ENCODE measurements at regions not wholly inside any gene's neighbourhood (a gene's known extent, or its start where the extent isn't known, plus 50 kb on each side); places are given as distances from the start of the nearest gene placed in this dataset.

DNA sequence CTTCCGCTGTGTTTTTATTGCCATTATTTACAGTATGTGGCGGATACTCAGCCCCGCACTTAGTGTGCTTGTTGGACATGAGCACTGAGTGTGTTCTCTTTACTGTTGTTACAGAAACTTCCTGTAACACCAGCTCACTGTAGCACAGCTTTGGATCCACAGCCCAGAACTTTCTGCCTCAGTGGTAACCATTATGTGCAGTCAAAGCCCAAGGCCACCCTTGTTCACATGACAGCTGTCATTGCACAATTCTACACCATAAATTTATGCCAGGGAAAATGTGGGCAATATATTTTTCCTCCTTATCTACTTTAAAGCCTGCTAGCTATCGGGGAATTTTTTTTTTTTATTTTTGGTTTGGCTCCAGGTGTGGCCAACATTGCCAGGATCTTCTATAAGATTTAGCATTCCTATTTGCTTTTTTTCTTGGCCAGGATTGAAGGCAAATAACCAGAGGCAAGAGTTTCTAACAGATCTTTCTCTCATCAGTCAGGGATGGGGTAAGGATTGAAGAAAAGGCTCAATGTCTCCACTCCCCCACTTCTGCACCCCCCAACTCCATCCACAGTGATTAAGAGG lies 176.0 kb upstream of the PELI2 start:
- no peak for DNase-seq (ENCODE audit: low read depth)

DNA sequence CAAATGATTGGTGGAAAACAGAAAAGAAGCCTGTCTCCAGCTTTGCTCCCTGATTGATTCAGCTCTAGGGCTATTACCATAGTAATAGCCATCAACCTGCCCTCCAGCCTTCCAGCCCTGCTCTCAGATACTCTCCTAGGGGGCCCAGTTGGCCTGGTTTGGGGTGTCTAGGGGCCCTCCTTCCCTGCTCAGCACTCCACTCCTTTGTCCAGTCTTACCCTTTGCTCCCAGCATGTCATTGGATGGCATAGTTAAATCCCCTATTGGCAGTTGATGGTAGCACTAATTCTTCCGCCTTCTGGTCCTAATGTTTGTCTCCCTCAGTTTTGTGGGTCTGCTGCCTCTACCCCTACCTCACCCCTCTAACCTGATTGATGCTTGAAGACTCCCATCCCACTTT lies 175.4 kb upstream of the PELI2 start:
- DNase-seq (ENCODE audit: low read depth), result no peak

DNA sequence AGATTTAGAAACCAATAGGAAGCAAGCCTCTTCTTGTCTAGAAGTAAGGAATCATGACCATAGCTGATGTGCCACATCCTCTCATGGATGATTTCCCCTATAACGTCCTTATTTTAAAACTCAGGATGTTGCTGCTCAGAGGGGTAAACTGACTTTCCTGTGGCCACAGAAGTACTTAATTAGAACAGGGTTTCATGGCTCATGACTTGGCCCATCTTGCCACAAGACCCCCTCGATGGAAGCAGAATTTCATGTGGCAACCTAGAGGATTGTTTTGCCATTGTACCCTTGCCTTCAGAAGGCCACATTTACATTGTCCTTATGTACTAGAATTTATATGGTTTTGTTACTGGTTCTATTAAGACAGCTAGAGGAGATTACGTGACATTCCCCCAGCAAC lies 173.5 kb upstream of the PELI2 start:
- DNase-seq (ENCODE audit: low read depth), result no peak

DNA sequence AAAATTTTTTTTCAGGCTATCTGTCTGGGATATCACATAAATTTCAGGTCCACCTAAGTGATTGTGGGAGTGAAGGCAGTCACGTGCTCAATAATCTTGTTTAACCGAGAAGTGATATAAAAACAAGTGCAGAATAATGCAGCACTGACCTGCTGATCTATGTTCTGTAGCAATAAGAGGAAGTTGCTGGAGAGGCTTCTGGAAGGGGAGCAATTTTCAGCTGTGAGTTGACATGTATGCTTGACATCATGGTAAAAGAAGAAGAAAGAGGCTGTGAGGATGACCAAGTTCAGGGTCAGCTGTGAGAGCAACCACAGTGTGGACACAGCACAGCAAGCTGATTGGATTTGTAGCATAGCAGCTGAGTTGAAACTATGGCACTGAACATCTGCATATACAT lies 172.0 kb upstream of the PELI2 start:
- DNase-seq (ENCODE audit: low read depth), result no peak

DNA sequence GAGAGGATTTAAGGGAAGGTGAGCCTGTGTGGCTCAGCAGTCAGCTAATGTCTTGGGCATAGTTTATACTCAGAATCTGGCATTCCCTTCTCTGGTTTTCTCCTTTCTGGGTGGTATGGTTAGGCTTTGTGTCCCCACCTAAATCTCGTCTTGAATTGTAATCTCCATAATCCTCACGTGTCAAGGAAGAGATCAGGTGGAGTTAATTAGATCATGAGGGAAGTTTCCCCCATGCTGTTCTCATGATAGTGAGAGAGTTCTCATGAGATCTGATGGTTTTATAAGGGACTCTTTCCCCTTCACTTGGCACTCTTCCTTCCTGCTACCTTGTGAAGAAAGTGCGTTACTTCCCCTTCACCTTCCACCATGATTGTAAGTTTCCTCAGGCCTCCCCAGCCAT lies 169.8 kb upstream of the PELI2 start:
- DNase-seq (ENCODE audit: low read depth), result no peak

DNA sequence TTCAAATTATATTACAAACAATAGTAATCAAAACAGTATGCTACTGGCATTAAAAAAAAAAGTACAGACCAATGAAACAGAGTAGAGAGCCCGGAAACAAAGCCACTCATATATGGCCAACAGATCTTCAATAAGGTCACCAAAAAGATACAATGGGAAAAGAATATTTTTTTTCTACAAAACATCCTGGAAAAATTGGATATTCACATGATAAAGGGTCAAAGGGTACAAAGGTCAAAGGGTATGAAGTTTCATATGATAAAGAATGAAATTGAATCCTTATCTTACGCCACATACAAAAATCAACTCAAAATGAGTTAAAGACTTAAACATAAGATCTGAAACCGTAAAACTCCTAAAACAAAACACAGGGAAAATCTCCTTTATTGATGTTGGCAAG lies 168.5 kb upstream of the PELI2 start:
- no peak for DNase-seq (ENCODE audit: low read depth)

DNA sequence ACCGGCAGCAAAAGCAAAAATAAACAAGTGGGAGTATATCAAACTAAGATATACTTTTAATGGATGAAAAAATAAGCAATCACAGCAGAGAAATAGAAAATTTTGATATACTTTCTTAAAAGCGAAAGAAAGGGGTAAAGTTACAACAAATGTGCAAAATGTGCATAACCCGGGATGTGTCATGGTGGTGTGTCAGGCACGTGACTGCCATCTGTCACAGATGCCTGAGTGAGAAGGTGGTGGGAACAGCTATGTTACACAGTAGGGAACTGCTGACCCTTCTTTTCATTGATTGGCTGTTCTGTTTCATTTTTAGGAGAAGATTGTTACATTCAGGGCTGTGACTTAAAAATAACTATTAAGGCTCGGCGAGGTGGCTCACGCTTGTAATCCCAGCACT lies 168.1 kb upstream of the PELI2 start:
- DNase-seq (ENCODE audit: low read depth), result no peak

DNA sequence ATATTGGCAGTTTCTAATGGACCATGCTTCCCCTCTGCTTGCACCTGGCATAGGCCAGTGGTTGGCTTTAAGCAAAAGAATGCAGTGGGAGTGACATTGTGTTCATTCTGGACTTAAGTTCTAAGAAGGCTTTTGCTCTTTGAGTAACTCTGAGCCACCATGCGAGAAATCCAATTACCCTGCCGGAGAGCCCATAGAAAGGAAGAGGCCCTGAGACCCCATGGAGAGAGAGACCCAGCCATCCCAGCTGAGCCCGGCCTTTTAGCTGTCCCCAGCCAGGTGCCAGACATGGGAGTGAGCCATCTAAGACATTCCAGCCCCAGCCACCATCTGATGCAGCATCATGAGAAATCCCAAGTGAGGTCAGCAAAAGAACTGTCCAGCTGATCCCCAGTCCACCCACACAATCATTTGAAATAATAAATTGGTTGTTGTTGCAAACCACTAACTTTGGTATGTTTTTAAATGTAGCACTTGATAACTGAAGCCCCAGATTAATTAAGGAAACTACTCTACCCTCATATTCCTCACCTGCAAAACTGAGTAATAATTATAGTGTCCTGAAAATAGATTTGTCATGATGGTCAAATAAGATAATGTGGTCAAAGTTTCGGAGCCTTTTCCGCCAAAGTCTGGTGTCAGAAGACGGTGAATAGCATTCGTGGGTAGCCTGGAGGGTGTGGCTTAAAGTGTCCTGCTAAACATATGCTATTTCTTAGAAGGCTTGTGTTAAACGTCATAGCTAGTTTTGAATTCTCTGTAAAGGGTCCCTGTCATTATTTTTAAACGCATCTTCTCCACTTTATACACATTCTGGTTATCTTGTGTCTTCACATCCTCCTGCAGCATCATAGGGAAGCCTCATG lies 166.6 kb upstream of the PELI2 start:
- DNase-seq (ENCODE audit: low read depth), result no peak

DNA sequence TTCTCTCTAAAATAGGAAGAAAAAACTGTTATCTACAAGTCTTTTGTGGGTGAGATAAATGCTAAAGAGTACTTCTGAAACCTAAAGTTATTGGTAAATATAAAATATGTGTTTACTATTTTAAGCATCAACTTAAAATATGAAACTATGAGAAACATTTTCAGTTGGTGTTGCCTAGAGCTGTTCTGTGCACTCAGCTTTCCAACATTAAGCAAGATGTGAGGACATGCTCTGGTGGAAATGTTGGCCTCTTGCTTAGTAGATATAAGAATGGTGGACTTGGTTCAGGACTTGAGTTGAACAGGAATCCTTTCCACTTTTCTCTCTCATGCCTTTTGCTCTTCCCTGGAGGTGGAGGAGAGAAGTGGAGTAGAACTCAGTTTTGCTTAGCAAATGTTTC lies 164.1 kb upstream of the PELI2 start:
- DNase-seq (ENCODE audit: low read depth), result no peak

DNA sequence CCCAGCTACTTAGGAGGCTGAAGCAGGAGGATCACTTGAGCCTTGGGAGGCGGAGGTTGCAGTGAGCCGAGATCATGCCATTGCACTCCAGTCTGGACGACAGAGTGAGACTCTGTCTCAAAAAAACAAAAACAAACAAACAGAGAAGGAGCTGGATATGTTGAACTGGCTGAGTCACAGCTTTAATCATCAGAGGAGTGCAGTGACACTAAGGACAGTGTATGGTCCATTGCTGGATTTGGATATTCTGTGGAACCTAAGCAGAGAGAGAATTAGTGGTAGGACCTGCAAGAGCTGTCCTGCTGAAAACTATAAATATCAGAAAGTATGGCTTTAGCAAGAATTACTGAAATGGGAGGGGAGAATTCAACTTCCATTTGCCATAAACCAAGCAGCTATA lies 163.0 kb upstream of the PELI2 start:
- DNase-seq (ENCODE audit: low read depth), result no peak

DNA sequence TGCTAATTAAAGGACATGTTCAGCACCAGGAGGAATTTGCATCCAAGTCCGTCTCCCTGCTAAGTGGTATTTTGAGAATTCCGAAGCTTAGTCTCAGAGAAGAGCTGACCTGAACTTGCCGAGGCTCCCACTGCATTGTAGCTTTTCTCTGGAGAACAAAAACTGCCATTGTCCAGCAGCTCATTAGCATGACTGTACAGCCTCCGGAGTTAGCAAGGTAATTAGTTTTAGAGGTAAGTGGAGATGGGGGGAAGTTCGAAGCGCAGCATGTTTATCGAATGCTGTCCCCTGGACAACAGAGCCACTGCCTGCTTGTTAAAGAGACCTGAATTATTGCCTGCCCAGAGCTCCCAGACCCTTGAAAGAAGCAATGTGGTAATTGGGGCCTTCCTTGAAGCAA lies 160.3 kb upstream of the PELI2 start:
- no peak for DNase-seq (ENCODE audit: low read depth)

DNA sequence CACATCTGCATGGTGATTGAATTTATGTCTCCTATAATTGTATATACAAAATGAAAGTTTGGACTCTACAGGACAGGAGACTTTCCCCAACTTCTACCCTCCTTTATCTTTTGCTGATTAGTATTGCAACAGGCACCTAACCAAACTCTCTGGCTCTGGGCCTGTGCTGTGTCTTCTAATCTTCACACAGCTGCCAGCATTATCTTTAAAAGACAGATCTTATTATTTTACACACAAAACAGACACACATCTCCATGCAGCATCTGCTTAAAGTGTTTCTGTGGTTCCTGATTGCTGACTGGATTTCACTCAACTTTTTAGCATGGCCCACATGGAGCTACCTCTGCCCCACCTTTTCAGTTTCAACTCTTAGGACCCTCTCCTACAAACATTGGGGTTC lies 154.9 kb upstream of the PELI2 start:
- no peak for DNase-seq (ENCODE audit: low read depth)

DNA sequence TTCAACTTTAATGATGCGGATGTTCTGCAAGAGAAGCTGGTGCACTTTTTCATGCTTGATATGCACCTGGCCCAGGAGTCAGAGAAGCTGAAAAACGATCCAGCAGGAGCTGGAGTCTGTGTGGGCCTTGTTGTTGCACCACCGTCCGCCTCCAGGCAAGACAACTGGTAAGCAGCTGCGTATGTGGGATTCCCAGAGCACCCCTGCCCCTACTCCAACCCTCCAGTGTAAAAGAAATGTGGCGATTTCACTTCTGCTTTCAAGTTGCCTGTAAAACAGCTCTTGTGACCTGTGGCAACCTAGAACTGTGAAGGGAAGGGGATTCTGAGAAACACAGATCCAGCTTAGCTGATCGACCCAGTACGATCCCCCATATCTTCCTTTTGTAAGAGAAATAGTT lies 154.1 kb upstream of the PELI2 start:
- DNase-seq (ENCODE audit: low read depth), result no peak

DNA sequence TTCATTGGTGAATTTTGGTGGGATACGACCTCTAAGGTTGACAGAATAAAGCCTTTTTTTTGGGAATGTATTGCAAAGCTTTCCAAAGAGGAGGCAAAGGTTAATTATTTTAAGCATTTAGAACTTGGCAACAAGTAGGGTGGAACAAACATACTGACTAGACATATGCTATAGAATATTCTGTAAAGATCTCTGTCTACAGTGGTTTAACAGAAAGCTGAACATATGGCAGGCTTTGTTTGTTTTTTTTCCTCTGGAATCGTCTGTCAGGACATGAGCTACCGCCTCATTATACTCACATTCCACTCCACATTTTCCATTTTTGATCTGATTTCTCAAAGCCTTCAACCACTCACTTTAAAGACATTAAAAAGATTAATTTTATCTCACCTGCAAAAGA lies 153.4 kb upstream of the PELI2 start:
- no peak for DNase-seq (ENCODE audit: low read depth)

DNA sequence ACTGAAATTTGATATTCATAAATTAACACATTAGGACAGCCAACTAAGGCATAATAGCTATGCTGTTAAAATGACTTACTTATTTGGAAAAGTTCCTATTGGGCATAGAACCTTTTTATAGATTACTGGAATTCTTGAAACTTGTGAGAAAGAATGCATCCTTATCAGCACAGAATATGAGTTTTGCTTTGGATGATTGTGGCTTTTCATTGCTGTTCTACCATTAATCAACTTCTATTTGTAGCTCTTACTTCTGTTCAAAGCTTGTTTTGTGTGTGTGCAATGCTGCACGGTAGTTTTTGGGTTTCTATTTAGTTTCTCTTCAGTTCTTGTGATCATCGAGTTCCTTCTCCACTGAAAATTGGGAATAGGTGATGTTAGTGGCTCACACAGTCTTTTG lies 152.4 kb upstream of the PELI2 start:
- no peak for DNase-seq (ENCODE audit: low read depth)

DNA sequence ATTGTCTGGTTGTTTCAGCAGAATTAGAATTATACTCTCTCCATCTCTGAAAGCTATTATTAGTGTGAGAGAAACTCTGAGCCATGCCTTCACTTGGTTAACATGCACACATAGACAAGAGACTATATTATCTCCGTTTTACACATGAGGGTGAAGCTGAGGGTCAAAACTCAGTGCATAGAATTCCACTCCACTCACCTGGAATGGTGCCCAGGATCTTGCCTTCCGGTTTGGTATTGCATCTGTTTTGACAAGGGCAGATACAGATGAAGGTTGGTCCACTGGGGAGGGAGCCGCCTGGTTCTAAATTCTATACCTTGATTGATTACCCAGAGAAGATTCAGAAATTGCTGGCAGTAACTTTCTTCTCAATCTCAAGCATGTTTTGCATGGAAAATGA lies 149.5 kb upstream of the PELI2 start:
- no peak for DNase-seq (ENCODE audit: low read depth)

DNA sequence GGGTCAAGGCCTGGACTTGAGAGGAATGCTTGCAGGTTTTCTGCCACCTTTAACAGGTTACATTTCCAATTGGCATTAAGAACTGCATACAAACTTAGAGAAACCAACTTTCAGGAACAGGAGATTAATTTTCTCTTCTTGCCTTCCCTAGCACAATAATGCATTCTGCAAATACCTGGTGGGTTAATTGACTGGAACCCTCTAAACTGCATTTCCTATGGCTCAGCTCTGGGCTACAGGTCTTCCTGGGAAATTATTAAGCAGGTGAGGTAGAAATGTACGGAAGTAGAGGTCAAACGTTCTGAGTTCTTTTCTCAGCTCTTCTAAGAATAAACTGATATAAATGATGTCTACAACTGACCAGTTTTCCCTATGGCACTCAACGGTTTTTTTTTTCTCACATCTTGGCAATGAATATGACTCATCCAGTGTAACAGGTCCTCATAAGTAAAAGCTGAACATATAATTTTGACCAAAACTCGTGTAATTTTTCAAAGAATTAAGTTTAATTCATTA lies 144.9 kb upstream of the PELI2 start:
- DNase-seq (ENCODE audit: low read depth), result no peak

DNA sequence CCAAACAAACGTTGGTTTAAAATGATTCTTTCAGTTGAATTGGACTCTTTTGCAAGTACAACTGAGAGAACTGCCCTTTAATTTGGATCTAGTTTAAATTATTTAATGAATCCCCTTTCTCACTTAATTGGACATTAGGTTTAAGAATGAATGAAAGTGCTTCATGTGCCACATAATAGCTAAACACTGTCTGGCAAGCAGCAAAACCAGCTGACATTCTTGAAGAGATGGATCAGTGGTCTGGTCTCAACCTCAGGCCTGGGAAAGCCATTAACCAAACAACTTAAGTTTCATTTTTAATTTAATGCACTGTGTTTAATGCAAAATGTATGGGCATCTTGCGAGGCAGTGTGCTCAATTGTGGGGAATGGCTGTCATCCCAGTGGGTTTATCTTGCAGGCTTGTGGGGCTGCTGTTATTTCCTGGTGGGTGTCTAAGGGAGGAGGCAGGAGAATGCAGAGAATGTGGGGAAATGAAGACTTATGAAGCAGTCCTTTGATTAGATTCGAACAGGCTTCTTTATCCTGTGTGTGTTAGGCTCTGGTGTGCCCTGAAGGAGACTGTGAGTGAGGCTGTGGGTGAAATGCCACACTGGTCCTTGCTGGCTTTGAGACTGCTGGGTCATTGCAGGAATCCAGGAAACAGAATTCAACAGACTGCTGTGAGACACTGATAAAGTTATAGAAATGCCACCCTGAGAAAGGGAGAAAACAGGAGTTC lies 144.1 kb upstream of the PELI2 start:
- DNase-seq (ENCODE audit: low read depth), result no peak

DNA sequence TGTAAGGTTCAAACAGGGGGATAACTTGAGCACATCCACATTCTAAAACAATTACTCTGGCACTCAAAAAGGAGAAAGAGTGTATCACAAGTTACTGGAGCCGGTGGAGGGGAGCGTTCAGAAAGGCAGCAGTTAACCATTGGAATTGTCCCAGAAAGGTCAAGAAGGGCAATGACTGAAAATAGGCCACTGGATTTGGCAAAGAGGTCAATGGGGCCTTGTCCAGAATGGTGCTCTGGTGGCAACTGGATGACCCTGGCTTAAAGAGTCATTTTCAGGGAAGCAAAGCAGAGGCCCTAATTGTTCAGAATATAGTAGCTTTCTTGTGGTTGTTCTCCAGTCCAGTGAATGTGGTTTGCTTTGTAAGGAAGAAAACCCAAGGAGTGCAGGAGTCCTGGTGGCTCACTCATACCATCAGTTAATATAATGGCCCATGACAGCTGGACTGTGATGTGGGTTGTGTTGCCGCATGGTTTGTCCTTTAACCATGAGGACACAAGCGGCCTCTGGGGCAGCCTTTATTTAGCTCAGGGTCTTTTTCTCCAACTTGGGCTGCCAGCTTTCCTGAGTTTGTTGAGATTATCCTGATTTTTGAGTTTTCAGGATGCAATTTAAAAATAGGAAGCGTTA lies 142.8 kb upstream of the PELI2 start:
- DNase-seq (ENCODE audit: low read depth), result no peak

DNA sequence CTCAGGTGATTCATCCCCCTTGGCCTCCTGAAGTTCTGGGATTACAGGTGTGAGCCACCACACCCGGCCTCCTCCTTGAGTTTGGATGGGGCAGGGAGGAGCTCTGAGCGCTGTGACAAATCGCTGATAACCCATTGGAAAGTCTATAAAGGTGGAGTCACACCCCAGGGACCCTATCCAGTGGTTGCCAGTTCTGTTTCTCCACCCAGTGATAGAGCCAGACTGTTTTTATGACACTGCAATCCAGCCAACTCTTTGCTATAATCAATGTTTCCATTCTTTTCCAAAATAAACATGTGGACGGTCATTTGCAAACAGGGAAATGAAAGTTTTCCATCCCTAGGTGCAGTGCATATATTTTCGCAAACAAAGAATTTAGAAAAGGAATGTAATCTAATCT lies 142.0 kb upstream of the PELI2 start:
- no peak for DNase-seq (ENCODE audit: low read depth)

DNA sequence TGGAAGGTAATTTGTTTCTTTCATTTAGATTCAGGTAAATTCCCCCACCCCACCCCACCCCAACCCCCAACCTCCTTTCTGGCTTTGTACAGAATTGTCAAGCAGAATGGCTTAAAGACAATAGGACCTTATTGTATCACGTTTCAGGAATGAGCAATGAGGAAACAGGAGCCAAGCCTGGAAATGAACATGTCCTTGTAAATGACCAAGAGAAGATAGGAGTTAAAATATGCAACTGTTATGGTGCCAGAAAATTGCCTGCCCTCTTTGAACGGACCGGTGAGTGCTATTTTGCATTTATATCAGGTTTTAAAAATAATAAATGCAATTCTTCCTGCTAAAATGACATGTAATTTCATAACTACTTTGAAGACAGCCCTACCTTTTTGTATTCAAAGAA lies 141.6 kb upstream of the PELI2 start:
- no peak for DNase-seq (ENCODE audit: low read depth)

DNA sequence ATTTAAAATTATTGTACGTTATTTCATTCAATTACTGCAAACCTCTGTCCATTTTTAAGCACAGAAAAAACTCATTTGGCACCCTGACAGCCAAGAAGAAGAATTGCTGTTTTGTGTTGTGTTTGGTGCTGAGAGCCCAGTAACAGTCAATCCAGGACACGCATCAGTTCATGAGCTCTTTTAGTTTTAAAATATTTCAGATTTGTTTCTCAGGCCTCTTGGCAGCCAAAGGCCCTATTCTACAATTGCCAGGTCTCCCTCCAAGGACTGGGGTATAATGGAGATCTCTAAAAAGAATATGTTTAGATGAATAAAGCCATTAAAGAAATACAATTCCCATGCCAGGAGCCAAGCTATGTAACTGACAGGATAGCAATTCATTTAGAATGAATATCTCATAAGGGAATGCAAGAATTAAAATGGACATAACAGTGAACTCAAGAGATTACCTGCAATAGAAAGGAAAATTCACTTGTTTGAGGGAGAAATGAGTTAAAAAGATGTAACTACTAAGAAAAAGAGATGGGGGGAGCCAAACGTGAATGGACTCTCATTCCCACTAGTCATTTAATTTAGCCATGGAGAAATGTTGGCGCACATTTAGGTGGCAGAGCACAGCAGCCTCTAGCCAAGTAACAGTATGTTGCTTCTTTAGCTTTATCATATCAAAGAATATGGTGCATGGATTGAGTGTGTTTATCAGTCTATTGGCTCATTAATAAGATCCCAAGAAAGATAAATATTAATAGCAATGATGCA lies 140.6 kb upstream of the PELI2 start:
- DNase-seq (ENCODE audit: low read depth), result no peak
